ENCODE measurements at regions not wholly inside any gene's neighbourhood (a gene's known extent, or its start where the extent isn't known, plus 50 kb on each side); places are given as distances from the start of the nearest gene placed in this dataset.
"Not testable (repeated sequence)": the region's sequence is repeated elsewhere in the genome, so short reads cannot be mapped to it uniquely, and the experiment has no call there.

GRCh38 chr6:84867521-84867920, 103.1 kb upstream of the TBX18 start:
- H3K4me3 ChIP-seq (replicated peaks; ENCODE audit: low read depth, low read length) = no peak overlapping the region
- peak; percentile 85 for DNase-seq (ENCODE audit: low read depth)
- TF ChIP-seq CTCF (IDR thresholded peaks at IDR 0.05; ENCODE audit: low read length, missing control alignments) = no peak

- no peak overlapping the region for H3K4me3 ChIP-seq (replicated peaks; ENCODE audit: low read depth, low read length)
- DNase-seq (ENCODE audit: low read depth) = peak; percentile 45
These were observed 102.3 kb upstream of the TBX18 start for GRCh38 chr6:84866715-84867114.

GRCh38 chr6:84865372-84865771, 101.0 kb upstream of the TBX18 start:
- DNase-seq (ENCODE audit: low read depth); H3K4me3 ChIP-seq (replicated peaks; ENCODE audit: low read depth, low read length): not testable (repeated sequence)

More at GRCh38 chr6:84866715-84867114, 102.3 kb upstream of the TBX18 start:
- no peak for TF ChIP-seq CTCF (IDR thresholded peaks at IDR 0.05; ENCODE audit: low read length, missing control alignments)

GRCh38 chr6:84862843-84863242, 98.4 kb upstream of the TBX18 start:
- no peak for DNase-seq (ENCODE audit: low read depth)
- H3K4me3 ChIP-seq (replicated peaks; ENCODE audit: low read depth, low read length) = no peak overlapping the region
- no peak for TF ChIP-seq CTCF (IDR thresholded peaks at IDR 0.05; ENCODE audit: low read length, missing control alignments)

GRCh38 chr6:84860920-84861319, 96.5 kb upstream of the TBX18 start:
- no peak for TF ChIP-seq CTCF (IDR thresholded peaks at IDR 0.05; ENCODE audit: low read length, missing control alignments)
- H3K4me3 ChIP-seq (replicated peaks; ENCODE audit: low read depth, low read length) = no peak overlapping the region
- DNase-seq (ENCODE audit: low read depth) = no peak

GRCh38 chr6:84860509-84860908, 96.1 kb upstream of the TBX18 start:
- DNase-seq (ENCODE audit: low read depth) = no peak
- H3K4me3 ChIP-seq (replicated peaks; ENCODE audit: low read depth, low read length) = no peak overlapping the region
- no peak for TF ChIP-seq CTCF (IDR thresholded peaks at IDR 0.05; ENCODE audit: low read length, missing control alignments)

- DNase-seq (ENCODE audit: low read depth) = no peak
- no peak overlapping the region for H3K4me3 ChIP-seq (replicated peaks; ENCODE audit: low read depth, low read length)
- no peak for TF ChIP-seq CTCF (IDR thresholded peaks at IDR 0.05; ENCODE audit: low read length, missing control alignments)
These were observed 90.5 kb upstream of the TBX18 start for GRCh38 chr6:84854811-84855400.

Measured in fibroblast of pulmonary artery (primary cell).